C4-2B (cell line): ENCODE measurements at regions not wholly inside any gene's neighbourhood (a gene's known extent, or its start where the extent isn't known, plus 50 kb on each side); places are given as distances from the start of the nearest gene placed in this dataset.

Experiments used
- ZFX ChIP-seq: fragments of 450-650 bp; IDR thresholded peaks from 2 replicates; pipeline ENCODE4 v1.6.1; 2017
- TF ChIP-seq, protein P1 (sequence below): fragments of 450-650 bp; conservative IDR thresholded peaks from 2 replicates; pipeline ENCODE4 v1.5.1; 2017; ENCODE audit warnings: mild to moderate bottlenecking

DNA sequence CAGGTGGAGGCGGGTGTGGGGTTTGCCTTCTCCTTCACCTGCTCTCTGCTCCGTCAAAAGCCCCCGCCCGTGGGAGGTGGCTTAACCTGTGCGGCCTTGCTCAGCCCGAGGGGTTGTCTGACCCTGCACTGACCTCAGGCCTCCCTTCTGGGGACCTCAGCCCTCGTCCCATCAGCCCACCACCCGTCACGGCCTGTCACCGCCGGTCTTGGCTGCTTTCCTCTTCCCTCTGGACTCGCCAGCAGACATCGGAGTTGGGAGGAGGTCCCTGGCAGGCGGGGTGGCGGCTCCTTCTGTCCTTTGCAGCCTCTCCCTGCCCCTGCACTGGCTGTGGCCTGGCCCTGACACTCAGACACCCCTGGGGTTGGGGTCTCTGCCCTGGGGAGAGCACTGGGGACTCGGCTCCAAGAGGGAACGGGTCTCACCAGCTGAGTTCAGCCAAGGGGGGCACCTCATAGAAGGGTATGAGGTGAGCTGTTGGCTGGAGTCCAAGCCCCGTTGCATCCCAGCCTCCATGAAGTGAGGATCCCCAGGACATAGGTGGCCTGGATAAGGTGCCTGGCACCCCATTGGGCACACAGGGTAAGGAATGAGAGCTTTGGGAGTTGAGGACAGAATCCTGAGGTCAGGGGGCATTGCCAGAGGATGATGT lies 999.6 kb downstream of the BRD1 start:
- TF ChIP-seq, protein P1, sequence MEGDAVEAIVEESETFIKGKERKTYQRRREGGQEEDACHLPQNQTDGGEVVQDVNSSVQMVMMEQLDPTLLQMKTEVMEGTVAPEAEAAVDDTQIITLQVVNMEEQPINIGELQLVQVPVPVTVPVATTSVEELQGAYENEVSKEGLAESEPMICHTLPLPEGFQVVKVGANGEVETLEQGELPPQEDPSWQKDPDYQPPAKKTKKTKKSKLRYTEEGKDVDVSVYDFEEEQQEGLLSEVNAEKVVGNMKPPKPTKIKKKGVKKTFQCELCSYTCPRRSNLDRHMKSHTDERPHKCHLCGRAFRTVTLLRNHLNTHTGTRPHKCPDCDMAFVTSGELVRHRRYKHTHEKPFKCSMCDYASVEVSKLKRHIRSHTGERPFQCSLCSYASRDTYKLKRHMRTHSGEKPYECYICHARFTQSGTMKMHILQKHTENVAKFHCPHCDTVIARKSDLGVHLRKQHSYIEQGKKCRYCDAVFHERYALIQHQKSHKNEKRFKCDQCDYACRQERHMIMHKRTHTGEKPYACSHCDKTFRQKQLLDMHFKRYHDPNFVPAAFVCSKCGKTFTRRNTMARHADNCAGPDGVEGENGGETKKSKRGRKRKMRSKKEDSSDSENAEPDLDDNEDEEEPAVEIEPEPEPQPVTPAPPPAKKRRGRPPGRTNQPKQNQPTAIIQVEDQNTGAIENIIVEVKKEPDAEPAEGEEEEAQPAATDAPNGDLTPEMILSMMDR, result no peak
- no peak for TF ChIP-seq ZFX
